PFSK-1 (cell line): ENCODE measurements at regions not wholly inside any gene's neighbourhood (a gene's known extent, or its start where the extent isn't known, plus 50 kb on each side); places are given as distances from the start of the nearest gene placed in this dataset.

Experiments used
- POLR2AphosphoS5 ChIP-seq: IDR thresholded peaks from 2 replicates; pipeline ENCODE4 v1.6.1; 2012; ENCODE audit warnings: low read depth, mild to moderate bottlenecking, control low read depth, low read length, moderate library complexity
- SIN3A ChIP-seq: IDR thresholded peaks from 2 replicates; pipeline ENCODE4 v1.6.1; 2012; ENCODE audit warnings: mild to moderate bottlenecking, low read length, moderate library complexity, borderline replicate concordance; ENCODE audit not compliant: insufficient read depth
- TAF1 ChIP-seq: IDR thresholded peaks from 2 replicates; pipeline ENCODE4 v1.6.1; 2012; ENCODE audit warnings: low read length, control low read depth, borderline replicate concordance; ENCODE audit not compliant: insufficient read depth
- TF ChIP-seq, protein P1 (sequence below), 2 experiments: IDR thresholded peaks; 2 replicates each; pipeline versions ENCODE4 v1.6.1 to v1.8.0; 2011 to 2012; ENCODE audit warnings: low read depth in 2 of 2, low read length in 2 of 2, control low read depth in 1 of 2, inconsistent platforms in 1 of 2, mild to moderate bottlenecking in 1 of 2, moderate library complexity in 1 of 2; ENCODE audit not compliant: insufficient read depth in 1 of 2

DNA sequence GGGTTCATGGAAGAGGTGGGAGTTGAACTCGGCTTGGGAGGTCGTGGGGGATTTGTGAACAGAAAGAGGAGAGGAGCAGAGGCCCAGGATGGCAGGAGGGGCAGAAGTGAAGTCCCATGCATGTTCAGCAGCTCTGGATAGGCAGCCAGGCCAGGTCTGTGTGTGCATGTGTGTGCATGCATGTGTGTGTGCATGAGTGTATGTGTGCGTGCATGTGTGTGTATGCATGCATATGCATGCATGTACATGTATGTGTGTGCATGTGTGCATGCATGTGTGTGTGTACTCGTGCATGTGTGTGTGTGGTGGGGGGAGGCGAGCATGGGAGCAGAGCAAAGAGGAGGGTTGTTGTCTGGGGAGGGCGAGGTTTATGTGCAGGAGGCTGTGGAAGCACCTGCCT is 178.4 kb downstream of the RPLP1 start:
- TF ChIP-seq, protein P1, sequence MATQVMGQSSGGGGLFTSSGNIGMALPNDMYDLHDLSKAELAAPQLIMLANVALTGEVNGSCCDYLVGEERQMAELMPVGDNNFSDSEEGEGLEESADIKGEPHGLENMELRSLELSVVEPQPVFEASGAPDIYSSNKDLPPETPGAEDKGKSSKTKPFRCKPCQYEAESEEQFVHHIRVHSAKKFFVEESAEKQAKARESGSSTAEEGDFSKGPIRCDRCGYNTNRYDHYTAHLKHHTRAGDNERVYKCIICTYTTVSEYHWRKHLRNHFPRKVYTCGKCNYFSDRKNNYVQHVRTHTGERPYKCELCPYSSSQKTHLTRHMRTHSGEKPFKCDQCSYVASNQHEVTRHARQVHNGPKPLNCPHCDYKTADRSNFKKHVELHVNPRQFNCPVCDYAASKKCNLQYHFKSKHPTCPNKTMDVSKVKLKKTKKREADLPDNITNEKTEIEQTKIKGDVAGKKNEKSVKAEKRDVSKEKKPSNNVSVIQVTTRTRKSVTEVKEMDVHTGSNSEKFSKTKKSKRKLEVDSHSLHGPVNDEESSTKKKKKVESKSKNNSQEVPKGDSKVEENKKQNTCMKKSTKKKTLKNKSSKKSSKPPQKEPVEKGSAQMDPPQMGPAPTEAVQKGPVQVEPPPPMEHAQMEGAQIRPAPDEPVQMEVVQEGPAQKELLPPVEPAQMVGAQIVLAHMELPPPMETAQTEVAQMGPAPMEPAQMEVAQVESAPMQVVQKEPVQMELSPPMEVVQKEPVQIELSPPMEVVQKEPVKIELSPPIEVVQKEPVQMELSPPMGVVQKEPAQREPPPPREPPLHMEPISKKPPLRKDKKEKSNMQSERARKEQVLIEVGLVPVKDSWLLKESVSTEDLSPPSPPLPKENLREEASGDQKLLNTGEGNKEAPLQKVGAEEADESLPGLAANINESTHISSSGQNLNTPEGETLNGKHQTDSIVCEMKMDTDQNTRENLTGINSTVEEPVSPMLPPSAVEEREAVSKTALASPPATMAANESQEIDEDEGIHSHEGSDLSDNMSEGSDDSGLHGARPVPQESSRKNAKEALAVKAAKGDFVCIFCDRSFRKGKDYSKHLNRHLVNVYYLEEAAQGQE (IDR thresholded peaks at IDR 0.05; ENCODE audit: insufficient read depth in 1 of 2, low read depth in 2 of 2, low read length in 2 of 2) = no peak
- TF ChIP-seq POLR2AphosphoS5 = no peak
- no peak for TF ChIP-seq TAF1
- TF ChIP-seq SIN3A = no peak
